ENCODE measurements at regions not wholly inside any gene's neighbourhood (a gene's known extent, or its start where the extent isn't known, plus 50 kb on each side); places are given as distances from the start of the nearest gene placed in this dataset.

- TF ChIP-seq SPI1 (IDR thresholded peaks at IDR 0.05; ENCODE audit: borderline replicate concordance, low read depth), result no peak
- TF ChIP-seq GABPA (IDR thresholded peaks at IDR 0.05; ENCODE audit: low read depth), result no peak
- TF ChIP-seq CTCF (IDR thresholded peaks at IDR 0.05; ENCODE audit: insufficient read depth, low read length), result no peak
- no peak for TF ChIP-seq POLR2AphosphoS5 (IDR thresholded peaks at IDR 0.05; ENCODE audit: low read depth)
- no peak for TF ChIP-seq REST (IDR thresholded peaks at IDR 0.05; ENCODE audit: insufficient replicate concordance, low read depth)
- no peak overlapping the region for H3K27ac ChIP-seq (replicated peaks)
- no peak overlapping the region for H3K4me3 ChIP-seq (replicated peaks; ENCODE audit: insufficient read depth, low read length)
- DNase-seq (ENCODE audit: low read depth in 1 of 2, low spot score in 1 of 2), result no peak
- H3K27me3 ChIP-seq (ENCODE audit: insufficient read depth, poor library complexity, severe bottlenecking), result no peaks in the 10 kb centered on the region
Measured at GRCh38 chr11:38384568-38384967, 1786.5 kb upstream of the RAG2 start.

GRCh38 chr11:38365274-38365673 lies 1767.2 kb upstream of the RAG2 start:
- Histone ChIP-seq H3K27ac (replicated peaks) (no peak overlapping the region), H3K4me3 (replicated peaks; ENCODE audit: insufficient read depth, low read length) (no peak overlapping the region), H3K27me3 (ENCODE audit: insufficient read depth, poor library complexity, severe bottlenecking) (no peaks in the 10 kb centered on the region)
- TF ChIP-seq REST (IDR thresholded peaks at IDR 0.05; ENCODE audit: insufficient replicate concordance, low read depth) (no peak), POLR2AphosphoS5 (IDR thresholded peaks at IDR 0.05; ENCODE audit: low read depth) (no peak), CTCF (IDR thresholded peaks at IDR 0.05; ENCODE audit: insufficient read depth, low read length) (no peak), GABPA (IDR thresholded peaks at IDR 0.05; ENCODE audit: low read depth) (no peak), SPI1 (IDR thresholded peaks at IDR 0.05; ENCODE audit: borderline replicate concordance, low read depth) (no peak)
- no peak for DNase-seq (ENCODE audit: low read depth in 1 of 2, low spot score in 1 of 2)

GRCh38 chr11:38356255-38356654 lies 1758.2 kb upstream of the RAG2 start:
- DNase-seq (ENCODE audit: low read depth in 1 of 2, low spot score in 1 of 2), result no peak
- TF ChIP-seq CTCF (IDR thresholded peaks at IDR 0.05; ENCODE audit: insufficient read depth, low read length), result no peak
- TF ChIP-seq POLR2AphosphoS5 (IDR thresholded peaks at IDR 0.05; ENCODE audit: low read depth), result no peak
- no peak for TF ChIP-seq REST (IDR thresholded peaks at IDR 0.05; ENCODE audit: insufficient replicate concordance, low read depth)
- TF ChIP-seq GABPA (IDR thresholded peaks at IDR 0.05; ENCODE audit: low read depth), result no peak
- no peak for TF ChIP-seq SPI1 (IDR thresholded peaks at IDR 0.05; ENCODE audit: borderline replicate concordance, low read depth)
- no peak overlapping the region for H3K4me3 ChIP-seq (replicated peaks; ENCODE audit: insufficient read depth, low read length)
- H3K27ac ChIP-seq (replicated peaks), result no peak overlapping the region
- H3K27me3 ChIP-seq (ENCODE audit: insufficient read depth, poor library complexity, severe bottlenecking), result no peaks in the 10 kb centered on the region

Data from HL-60 (cell line).